HepG2 (cell line): ENCODE measurements at regions not wholly inside any gene's neighbourhood (a gene's known extent, or its start where the extent isn't known, plus 50 kb on each side); places are given as distances from the start of the nearest gene placed in this dataset.

Source experiments
- CEBPB ChIP-seq: IDR thresholded peaks from 2 replicates; pipeline ENCODE4 v1.6.1; 2011; ENCODE audit warnings: low read depth, low read length, improper control_type of control experiment, borderline replicate concordance
- CEBPZ ChIP-seq: IDR thresholded peaks from 2 replicates; pipeline ENCODE4 v1.6.1; 2012; ENCODE audit warnings: low read length, improper control_type of control experiment
- FOSL2 ChIP-seq: sonication (generic); formaldehyde crosslinking; IDR thresholded peaks from 2 replicates; pipeline ENCODE4 v1.4.0; 2020; ENCODE audit warnings: missing genetic modification reagents
- FOXP4 ChIP-seq: sonication (generic); formaldehyde crosslinking; IDR thresholded peaks from 2 replicates; pipeline ENCODE4 v1.4.0; 2020; ENCODE audit warnings: missing genetic modification reagents
- HIVEP1 ChIP-seq: sonication (generic); formaldehyde crosslinking; IDR thresholded peaks from 2 replicates; pipeline ENCODE4 v1.4.0; 2020; ENCODE audit warnings: mild to moderate bottlenecking, missing genetic modification reagents
- ISL2 ChIP-seq: sonication (generic); formaldehyde crosslinking; IDR thresholded peaks from 2 replicates; pipeline ENCODE4 v1.5.0; 2020; ENCODE audit warnings: missing genetic modification reagents
- NFIC ChIP-seq: IDR thresholded peaks from 2 replicates; pipeline ENCODE4 v1.6.1; 2012; ENCODE audit warnings: mild to moderate bottlenecking, low read length, inconsistent platforms
- NFKB2 ChIP-seq: sonication (generic); formaldehyde crosslinking; IDR thresholded peaks from 2 replicates; pipeline ENCODE4 v1.4.0; 2020; ENCODE audit warnings: missing genetic modification reagents, borderline replicate concordance
- POLR2AphosphoS5 ChIP-seq: IDR thresholded peaks from 2 replicates; pipeline ENCODE4 v1.6.1; 2012; ENCODE audit warnings: low read depth, low read length
- SMC3 ChIP-seq: IDR thresholded peaks from 2 replicates; pipeline ENCODE4 v1.6.1; 2011; ENCODE audit warnings: low read length, improper control_type of control experiment
- SP1 ChIP-seq, 2 experiments: fragments of 450-650 bp in 1 of 2; sonication (generic) in 1 of 2; formaldehyde crosslinking in 1 of 2; IDR thresholded peaks; 2 replicates each; pipeline versions ENCODE4 v1.4.0 to v1.6.1; 2016 to 2020; ENCODE audit warnings: missing genetic modification reagents in 1 of 2
- ZMAT5 ChIP-seq: sonication (generic); formaldehyde crosslinking; IDR thresholded peaks from 2 replicates; pipeline ENCODE4 v1.5.0; 2020; ENCODE audit warnings: mild to moderate bottlenecking, low read depth, missing genetic modification reagents, borderline replicate concordance
- ZNF124 ChIP-seq: sonication (generic); formaldehyde crosslinking; IDR thresholded peaks from 2 replicates; pipeline ENCODE4 v1.4.0; 2020; ENCODE audit warnings: missing genetic modification reagents
- ZNF687 ChIP-seq: sonication (generic); formaldehyde crosslinking; IDR thresholded peaks from 2 replicates; pipeline ENCODE4 v1.5.1; 2020; ENCODE audit warnings: mild to moderate bottlenecking, missing genetic modification reagents, moderate library complexity

- no peak for TF ChIP-seq NFKB2 (CRISPR knock-in tag)
- no peak for TF ChIP-seq POLR2AphosphoS5
- no peak for TF ChIP-seq FOXP4
- TF ChIP-seq HIVEP1 = no peak
- no peak for TF ChIP-seq CEBPZ
- no peak for TF ChIP-seq FOSL2 (CRISPR knock-in tag)
- TF ChIP-seq ISL2 = no peak
- TF ChIP-seq NFIC = no peak
- no peak for TF ChIP-seq ZNF124 (CRISPR knock-in tag)
- no peak for TF ChIP-seq ZMAT5
- TF ChIP-seq SP1 (IDR thresholded peaks at IDR 0.05) = no peak
- no peak for TF ChIP-seq SP1 (CRISPR knock-in tag; IDR thresholded peaks at IDR 0.05)
- TF ChIP-seq ZNF687 (CRISPR knock-in tag) = no peak
- TF ChIP-seq CEBPB = no peak
- no peak for TF ChIP-seq SMC3
These were observed 209.5 kb downstream of the PLOD2 start for GRCh38 chr3:145951441-145951840.
